ENCODE measurements at regions not wholly inside any gene's neighbourhood (a gene's known extent, or its start where the extent isn't known, plus 50 kb on each side); places are given as distances from the start of the nearest gene placed in this dataset.

GRCh38 chr2:5986801-5987787, 294.9 kb downstream of the SOX11 start:
- DNase-seq (ENCODE audit: low read depth in 2 of 2) = no peak

- no peak for DNase-seq (ENCODE audit: low read depth in 2 of 2)
Observed at GRCh38 chr2:5988120-5988519, 295.9 kb downstream of the SOX11 start.

GRCh38 chr2:5990086-5990485, 297.9 kb downstream of the SOX11 start:
- no peak for DNase-seq (ENCODE audit: low read depth in 2 of 2)

GRCh38 chr2:5991305-5991968, 299.3 kb downstream of the SOX11 start:
- DNase-seq (ENCODE audit: low read depth in 2 of 2) = no peak

GRCh38 chr2:5995832-5996231, 303.6 kb downstream of the SOX11 start:
- no peak for DNase-seq (ENCODE audit: low read depth in 2 of 2)

GRCh38 chr2:6008186-6008585, 316.0 kb downstream of the SOX11 start:
- no peak for DNase-seq (ENCODE audit: low read depth in 2 of 2)

- DNase-seq (ENCODE audit: low read depth in 2 of 2) = no peak
Observed at GRCh38 chr2:6008726-6009125, 316.5 kb downstream of the SOX11 start.

- DNase-seq (ENCODE audit: low read depth in 2 of 2) = no peak
Observed at GRCh38 chr2:6010163-6010562, 318.0 kb downstream of the SOX11 start.

GRCh38 chr2:6011921-6012320, 319.7 kb downstream of the SOX11 start:
- DNase-seq (ENCODE audit: low read depth in 2 of 2) = no peak

GRCh38 chr2:6017736-6018286, 325.6 kb downstream of the SOX11 start:
- no peak for DNase-seq (ENCODE audit: low read depth in 2 of 2)

GRCh38 chr2:6024229-6024628, 332.0 kb downstream of the SOX11 start:
- no peak for DNase-seq (ENCODE audit: low read depth in 2 of 2)

GRCh38 chr2:6024784-6025183, 332.6 kb downstream of the SOX11 start:
- DNase-seq (ENCODE audit: low read depth in 2 of 2) = no peak

GRCh38 chr2:6025391-6025790, 333.2 kb downstream of the SOX11 start:
- DNase-seq (ENCODE audit: low read depth in 2 of 2) = no peak

- DNase-seq (ENCODE audit: low read depth in 2 of 2) = no peak
Observed at GRCh38 chr2:6027066-6027465, 334.9 kb downstream of the SOX11 start.

- DNase-seq (ENCODE audit: low read depth in 2 of 2) = no peak
Observed at GRCh38 chr2:6031200-6031867, 339.1 kb downstream of the SOX11 start.

- DNase-seq (ENCODE audit: low read depth in 2 of 2) = no peak
Observed at GRCh38 chr2:6036211-6036610, 344.0 kb downstream of the SOX11 start.

- DNase-seq (ENCODE audit: low read depth in 2 of 2) = no peak
Observed at GRCh38 chr2:6043238-6043637, 351.1 kb downstream of the SOX11 start.

- no peak for DNase-seq (ENCODE audit: low read depth in 2 of 2)
Observed at GRCh38 chr2:6052649-6053048, 360.5 kb downstream of the SOX11 start.

GRCh38 chr2:6053743-6054142, 361.6 kb downstream of the SOX11 start:
- DNase-seq (ENCODE audit: low read depth in 2 of 2) = no peak

GRCh38 chr2:6054161-6054671, 362.0 kb downstream of the SOX11 start:
- DNase-seq (ENCODE audit: low read depth in 2 of 2) = no peak

GRCh38 chr2:6060992-6061663, 368.9 kb downstream of the SOX11 start:
- DNase-seq (ENCODE audit: low read depth in 2 of 2) = no peak

Measured in dermis microvascular lymphatic vessel endothelial cell (primary cell).